Activated T-cell treated with anti-CD3 and anti-CD28 coated beads for 48 hours (primary cell): ENCODE measurements at regions not wholly inside any gene's neighbourhood (a gene's known extent, or its start where the extent isn't known, plus 50 kb on each side); places are given as distances from the start of the nearest gene placed in this dataset.
"Not testable (repeated sequence)": the region's sequence is repeated elsewhere in the genome, so short reads cannot be mapped to it uniquely, and the experiment has no call there.

Experiments used
- DNase-seq: peaks from one replicate; pipeline ENCODE4 v3.0.0-alpha.2; 2020; ENCODE audit warnings: low read depth

GRCh38 chr13:107669391-107669993 is 545.8 kb downstream of the LIG4 start:
- DNase-seq, result no peak

DNA sequence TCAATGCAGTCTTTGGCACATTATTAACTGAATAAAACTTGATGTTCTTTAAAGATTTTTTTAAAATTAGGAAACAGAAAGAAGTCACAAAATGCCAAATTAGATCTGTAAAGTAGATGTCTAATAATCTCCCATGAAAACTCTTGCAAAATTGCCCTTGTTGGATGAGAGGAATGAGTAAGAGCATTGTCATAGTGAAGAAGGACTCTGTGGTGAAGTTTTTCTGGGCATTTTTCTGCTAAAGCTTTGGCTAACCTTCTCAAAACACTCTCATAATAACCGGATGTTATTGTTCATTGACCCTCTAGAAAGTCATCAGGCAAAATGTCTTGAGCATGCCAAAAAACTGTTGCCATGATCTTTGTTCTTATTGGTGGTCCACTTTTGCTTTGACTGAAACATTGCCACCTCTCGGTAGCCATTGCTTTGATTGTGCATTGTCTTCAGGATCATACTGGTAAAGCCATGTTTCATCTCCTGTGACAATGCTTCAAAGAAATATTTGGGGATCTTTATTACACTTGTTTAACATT is 549.3 kb downstream of the LIG4 start:
- no peak for DNase-seq

DNA sequence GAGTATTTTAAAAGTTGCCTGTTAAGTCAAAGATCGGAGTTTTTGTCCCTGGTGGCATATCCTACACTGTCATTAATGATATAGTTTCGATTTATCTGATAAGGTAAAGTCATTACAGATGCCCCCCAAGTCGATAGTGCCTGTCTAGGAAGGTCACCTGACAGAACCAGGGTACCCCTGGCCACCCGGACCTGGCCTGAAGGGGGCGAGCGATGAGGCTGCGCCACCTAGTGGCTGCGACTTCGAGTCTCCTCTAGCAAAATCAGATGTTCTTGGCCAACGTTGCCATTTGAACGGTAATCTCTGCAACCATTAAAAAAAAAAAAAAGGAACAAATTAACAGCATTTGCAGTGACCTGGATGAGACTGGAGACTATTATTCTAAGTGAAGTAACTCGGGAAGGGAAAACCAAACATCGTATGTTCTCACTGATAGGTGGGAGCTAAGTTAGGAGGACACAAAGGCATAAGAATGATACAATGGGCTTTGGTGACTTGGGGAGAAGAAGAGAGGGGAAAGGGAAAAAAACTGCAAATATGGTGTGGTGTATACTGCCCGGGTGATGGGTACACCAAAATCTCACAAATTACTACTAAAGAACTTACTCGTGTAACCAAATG is 565.1 kb downstream of the LIG4 start:
- DNase-seq, result peak; percentile 23

GRCh38 chr13:107649079-107649478 is 566.3 kb downstream of the LIG4 start:
- no peak for DNase-seq

DNA sequence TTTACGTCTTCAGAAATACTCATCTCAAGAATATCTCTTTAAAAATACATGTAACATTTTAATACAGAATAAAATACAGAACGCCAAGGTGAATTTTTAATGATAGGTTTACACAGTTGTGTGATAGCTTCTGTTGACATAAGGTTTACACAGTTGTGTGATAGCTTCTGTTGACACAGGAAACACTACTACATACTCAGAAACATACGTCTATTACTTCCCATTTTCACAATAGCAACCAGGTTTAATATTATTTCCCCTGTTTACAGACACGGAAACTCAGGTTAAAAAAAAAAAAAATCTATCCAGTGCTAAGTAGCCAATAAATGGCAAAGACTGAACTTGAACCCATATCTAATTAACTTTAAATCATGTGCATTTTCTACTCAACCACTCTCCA is 571.2 kb downstream of the LIG4 start:
- DNase-seq, result no peak

DNA sequence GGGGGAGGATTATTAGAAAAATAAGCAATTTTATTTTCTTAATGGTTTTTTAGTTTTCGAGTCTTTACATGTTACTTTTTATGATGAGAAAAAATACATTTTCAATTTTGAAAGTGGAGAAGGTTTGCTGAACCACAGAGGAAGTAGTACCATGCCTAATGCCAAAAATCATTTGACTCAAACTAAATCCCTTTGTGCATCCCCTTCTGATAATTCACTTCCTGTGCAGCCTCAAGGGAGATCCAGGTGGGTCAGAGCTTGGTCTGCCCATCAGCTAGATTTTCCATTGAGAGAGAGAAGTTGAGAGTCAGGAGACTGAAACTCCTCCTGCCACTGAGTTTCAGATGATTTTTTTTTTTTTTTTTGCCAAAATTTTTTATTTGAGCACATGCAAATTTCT is 571.7 kb downstream of the LIG4 start:
- no peak for DNase-seq

GRCh38 chr13:107642831-107643230 is 572.5 kb downstream of the LIG4 start:
- no peak for DNase-seq

- no peak for DNase-seq
Observed at GRCh38 chr13:107641574-107641973, 573.8 kb downstream of the LIG4 start.

DNA sequence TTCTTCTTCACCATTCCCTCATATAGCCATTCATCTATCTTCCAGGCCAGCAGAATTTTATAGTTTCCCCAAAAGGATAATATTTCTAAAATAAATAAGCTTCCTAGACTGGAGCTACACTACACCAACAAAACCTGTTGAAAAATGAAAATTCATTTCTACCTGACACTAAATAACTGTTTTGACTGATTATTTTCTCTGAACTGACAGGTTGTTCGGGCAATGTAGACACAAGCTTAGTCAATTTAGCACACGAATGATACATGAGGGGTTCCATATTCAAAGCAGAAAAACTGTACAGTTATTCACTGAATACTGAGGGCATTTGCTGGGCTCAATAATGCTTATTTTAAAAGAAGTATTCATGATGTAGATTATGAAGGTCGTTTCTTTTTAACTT is 589.7 kb downstream of the LIG4 start:
- no peak for DNase-seq

DNA sequence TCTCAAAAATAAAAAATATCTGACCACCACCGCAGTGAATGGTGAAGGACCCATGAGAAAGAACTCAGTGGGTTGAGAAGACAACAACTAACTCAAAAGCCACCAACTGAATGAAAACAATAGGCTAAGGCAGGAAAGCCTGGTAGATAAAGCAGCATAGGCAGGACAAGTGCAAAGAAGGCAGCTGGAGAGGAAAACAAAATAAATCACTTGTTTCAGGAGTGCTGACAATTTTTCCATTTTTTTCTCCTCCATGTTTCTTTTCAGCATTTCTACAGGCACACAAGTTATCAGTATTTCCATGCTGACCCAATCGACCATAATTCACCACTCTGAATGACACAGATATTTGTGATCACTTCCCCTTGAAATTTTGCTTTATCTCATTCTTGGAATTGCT is 597.8 kb downstream of the LIG4 start:
- no peak for DNase-seq

DNA sequence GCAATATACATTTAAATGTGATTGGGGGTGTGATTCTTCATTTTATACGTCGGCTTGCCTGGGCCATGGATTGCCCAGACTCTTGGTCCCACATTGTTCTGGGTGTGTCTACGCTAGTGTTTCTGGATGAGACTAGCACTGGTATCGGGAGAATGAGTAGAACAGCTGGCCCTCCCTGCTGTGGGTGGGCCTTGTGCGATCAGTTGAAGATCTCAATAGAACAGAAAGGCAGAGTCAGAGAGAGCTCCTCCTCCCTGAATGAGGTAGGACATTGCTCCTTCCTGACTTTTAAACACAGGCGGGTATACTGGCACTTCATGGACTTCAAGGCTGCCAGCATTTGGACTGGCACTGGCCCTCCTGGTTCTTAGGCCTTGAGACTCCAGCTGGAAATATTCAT is 603.0 kb downstream of the LIG4 start:
- no peak for DNase-seq

DNA sequence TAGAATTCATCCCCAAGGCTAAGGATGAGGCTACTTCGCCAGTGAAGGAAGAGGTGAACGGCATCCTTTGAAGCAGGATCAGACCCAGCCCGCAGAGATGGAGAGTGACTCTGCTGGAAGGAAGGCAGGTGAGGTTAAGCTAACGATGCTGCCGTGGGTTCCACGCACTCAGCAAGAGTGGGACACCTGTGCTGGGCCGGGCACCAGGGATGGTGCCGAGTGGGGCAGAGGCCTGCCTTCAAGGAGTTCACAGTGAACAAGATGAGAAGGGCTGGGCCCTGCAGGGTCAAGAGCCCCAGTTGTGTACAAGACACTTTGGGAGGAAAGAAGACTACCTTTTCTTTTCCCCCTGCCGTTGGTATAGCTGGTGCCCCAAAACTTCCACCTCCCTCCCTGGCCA is 606.6 kb downstream of the LIG4 start:
- no peak for DNase-seq

DNA sequence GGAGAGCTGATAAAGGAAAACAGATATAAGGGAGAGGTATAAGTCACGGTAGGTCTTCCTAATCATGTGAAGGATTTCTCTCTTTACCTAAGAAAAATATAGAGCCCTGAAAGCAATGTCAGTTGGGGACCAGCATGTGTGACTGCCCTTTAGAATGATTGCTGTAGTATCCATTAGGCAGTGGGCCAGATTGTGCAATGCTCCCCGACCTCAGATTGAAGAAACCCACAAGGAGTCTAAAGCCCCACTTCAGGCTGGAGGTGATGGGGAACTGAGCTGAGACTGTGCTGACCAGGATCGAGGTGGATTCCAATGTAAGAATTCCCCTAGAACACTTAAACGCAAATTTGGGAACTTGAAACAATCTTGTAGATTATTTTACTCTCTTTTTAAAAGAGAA is 614.4 kb downstream of the LIG4 start:
- DNase-seq, result no peak

GRCh38 chr13:107596306-107596705 is 619.0 kb downstream of the LIG4 start:
- not testable (repeated sequence) for DNase-seq

DNA sequence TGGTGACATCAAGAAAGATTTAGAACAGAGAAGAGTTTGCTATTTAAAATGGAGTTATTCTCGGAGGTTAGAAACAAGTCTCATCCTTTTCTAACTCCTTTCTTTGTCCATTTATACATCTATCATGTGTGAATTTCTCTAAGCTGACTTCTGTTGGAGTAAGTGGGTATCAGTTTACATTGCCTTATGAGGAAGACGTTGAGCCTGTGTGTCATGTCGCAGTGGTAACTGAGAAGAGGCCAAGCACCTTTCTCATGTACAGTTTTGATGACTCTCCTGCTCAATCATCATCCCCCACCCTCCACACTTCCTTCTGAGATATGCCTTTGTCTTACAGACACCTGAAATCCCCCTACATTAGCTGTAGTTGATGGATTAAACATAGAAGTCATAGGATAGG is 624.8 kb downstream of the LIG4 start:
- DNase-seq, result no peak

DNA sequence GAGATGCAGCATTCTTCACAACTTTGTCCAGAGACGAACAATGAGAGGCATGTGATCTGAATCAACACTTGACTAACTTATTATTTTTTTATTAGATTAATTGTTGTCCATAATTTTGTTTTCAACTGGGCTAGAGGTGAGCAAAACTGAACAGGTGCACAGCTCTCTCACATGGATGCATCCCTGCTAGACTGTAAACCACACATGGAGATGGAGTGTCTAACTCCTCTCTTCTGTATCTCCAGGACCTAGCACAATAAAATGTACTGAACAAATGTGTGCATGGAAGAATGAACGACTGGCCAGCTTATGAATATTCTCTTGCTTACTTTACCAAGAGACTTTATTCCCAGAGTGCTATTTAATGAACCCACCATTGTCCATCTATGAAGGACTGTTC is 627.7 kb downstream of the LIG4 start:
- no peak for DNase-seq

DNA sequence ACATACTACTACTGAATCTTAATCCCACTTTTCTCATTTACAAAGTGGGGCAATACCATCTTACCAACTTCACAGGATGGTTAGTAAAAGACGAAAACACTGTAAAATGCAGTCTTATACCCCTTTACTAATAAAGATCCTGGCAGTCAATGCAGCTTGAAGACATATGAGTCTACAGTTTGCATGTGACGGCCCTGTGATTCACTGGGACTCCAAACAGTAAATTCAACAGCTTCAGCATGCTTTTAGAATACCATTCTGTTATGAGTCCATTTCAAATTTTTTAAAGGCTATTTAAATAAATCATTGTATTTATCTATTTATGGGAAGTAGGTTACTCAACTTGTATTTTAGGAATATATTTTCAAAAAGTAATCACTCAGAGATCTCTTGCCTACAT is 629.1 kb downstream of the LIG4 start:
- DNase-seq, result no peak

DNA sequence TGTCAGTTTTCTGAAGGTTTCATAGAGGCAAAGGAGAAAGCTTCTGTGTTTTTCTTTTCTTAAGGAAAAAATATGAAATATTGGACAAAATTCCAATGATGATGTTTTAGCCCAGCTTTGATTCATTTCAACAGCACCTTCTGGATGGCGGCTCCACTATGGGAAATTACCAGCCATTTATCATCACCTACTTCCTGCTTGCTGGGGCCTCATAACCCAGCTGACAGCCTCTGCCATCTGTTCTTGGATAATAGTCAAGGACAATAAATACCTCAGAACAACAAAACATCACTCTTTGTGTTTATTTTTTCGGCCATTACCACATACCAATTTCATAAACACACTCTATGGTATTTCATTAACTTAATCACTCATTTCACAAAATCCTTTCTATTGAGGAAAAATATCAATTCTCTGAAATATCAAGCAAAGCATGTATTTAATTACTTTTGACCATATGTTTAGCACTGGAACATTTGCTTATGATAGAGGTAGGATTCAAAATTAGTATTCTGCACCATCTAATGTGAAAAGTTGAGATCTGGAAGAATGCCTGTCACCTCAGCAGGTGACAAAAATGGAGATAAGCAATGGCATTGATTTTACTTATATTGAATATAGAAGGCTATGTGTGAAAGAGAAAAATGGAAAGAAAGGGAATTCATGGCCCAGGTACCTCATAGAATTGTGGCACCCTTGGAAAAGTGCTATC is 629.7 kb downstream of the LIG4 start:
- DNase-seq, result no peak

- DNase-seq, result no peak
Observed at GRCh38 chr13:107582171-107582570, 633.2 kb downstream of the LIG4 start.

DNA sequence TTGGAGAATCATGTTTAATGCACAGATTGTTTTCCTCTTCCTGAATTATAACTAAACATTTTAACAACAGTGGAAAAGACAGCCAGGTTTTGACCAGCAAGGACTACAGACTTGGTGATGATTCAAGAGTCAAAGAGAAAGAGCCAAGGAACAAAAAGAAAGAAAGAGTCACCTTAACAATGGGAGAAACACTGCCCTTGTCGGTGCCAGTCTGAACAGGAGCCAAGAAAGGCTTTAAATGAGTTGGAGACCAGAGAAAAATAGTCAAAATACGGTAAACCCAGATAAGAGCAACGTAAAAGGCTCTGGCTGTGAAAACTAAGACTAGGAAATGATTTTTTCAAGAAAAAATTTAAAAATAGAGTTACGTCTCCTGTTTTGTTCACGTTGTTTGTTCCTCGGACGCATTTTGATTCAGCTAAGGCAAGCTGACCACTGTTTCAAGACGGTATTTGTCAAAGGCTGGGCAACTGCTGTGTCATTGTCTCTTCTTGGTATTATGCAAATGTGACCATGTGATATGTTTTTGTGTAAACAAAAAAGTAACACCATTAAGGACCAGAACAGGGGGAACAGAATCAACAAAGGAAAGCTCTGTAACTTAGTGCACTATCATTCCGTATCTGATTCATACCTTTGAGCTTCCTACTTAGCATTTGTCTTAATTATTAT is 634.5 kb downstream of the LIG4 start:
- no peak for DNase-seq

- DNase-seq, result no peak
Observed at GRCh38 chr13:107576430-107576829, 638.9 kb downstream of the LIG4 start.

- DNase-seq, result no peak
Observed at GRCh38 chr13:107574517-107575210, 640.7 kb downstream of the LIG4 start.
